ENCODE measurements at regions not wholly inside any gene's neighbourhood (a gene's known extent, or its start where the extent isn't known, plus 50 kb on each side); places are given as distances from the start of the nearest gene placed in this dataset.

GRCh38 chr5:157947156-157947555 lies 88.2 kb upstream of the CLINT1 start:
- TF ChIP-seq CTCF (IDR thresholded peaks at IDR 0.05), result no peak
- no peak for TF ChIP-seq POLR2A (IDR thresholded peaks at IDR 0.05)
